Pancreas (tissue), 10 donors: ENCODE measurements at regions not wholly inside any gene's neighbourhood (a gene's known extent, or its start where the extent isn't known, plus 50 kb on each side); places are given as distances from the start of the nearest gene placed in this dataset.

ENCODE experiments used
- ATAC-seq, 4 donors: fragments of 200-7000 bp; cut with Tn5 transposase; one replicate each; pipeline versions ENCODE4 v1.8.0 to v1.9.1; 2020; ENCODE audit warnings: mild to moderate bottlenecking in 4 of 4, moderate library complexity in 4 of 4
- DNase-seq, 6 donors: peaks; one replicate each; pipeline ENCODE4 v3.0.0-alpha.2; 2020
- FAIRE-seq: peaks from 2 replicates; lab custom pipeline; 2012; peaks lifted over from hg19 to GRCh38; lab: Jason Lieb, UNC
- H3K27ac ChIP-seq, 4 donors: fragments of 200-600 bp; sonication (generic); 1 replicate in 3 of 4; 2 replicates in 1 of 4; pipeline versions ENCODE4 v1.5.0 to v1.8.0; 2020
- H3K27me3 ChIP-seq, 4 donors: fragments of 200-600 bp; one replicate each; pipeline ENCODE4 v1.8.0; 2021
- H3K36me3 ChIP-seq, 3 donors: fragments of 200-600 bp; sonication (generic) in 1 of 3; one replicate each; pipeline versions ENCODE4 v1.5.0 to v1.8.0; 2020 to 2021
- H3K4me1 ChIP-seq, 3 donors: fragments of 200-600 bp; one replicate each; pipeline ENCODE4 v1.8.0; 2021
- H3K4me3 ChIP-seq, 4 donors: fragments of 200-600 bp; sonication (generic) in 2 of 4; one replicate each; pipeline versions ENCODE4 v1.5.0 to v1.8.0; 2020 to 2021
- H3K9me3 ChIP-seq, 4 donors: fragments of 200-600 bp; one replicate each; pipeline ENCODE4 v1.8.0; 2021
- WGBS, 2 donors: extraction: QIAGEN DNeasy Blood & Tissue Kit; methylation state at CpG; one replicate each; pipeline ENCODE4 v1.1.7; 2013; 5-methylcytosine and 5-hydroxymethylcytosine counted together
- intact Hi-C, 3 donors: fragments of 100-400 bp; cut with DNase I; formaldehyde crosslinking; loops; one replicate each; pipeline versions ENCODE4 v1.11.1 to v1.14.2; 2022
- TF ChIP-seq, protein P1 (sequence below), 4 donors: fragments of 200-600 bp; sonication (generic) in 3 of 4; IDR thresholded peaks; one replicate each; pipeline versions ENCODE4 v1.5.0 to v1.8.0; 2021; ENCODE audit warnings: antibody characterized with exemption in 4 of 4
- donor health status: healthy with polysubstance abuse.
- donor health status: DM: no; HTN: no; CAD: no; lungs with moderate emphysema.
- donor health status: DM: no; HTN: no; CAD: no.
- donor health status: control.
- donor health status: control.
- donor health status: Bipolar disorder and iron deficiency.
- donor health status: DM: yes; HTN: yes; CAD: no.
- donor health status: DM: no; HTN: no; CAD: no.
- donor health status: DM: no; HTN: no; CAD: no.
- donor health status: DM: yes; HTN: yes; CAD: no.

DNA sequence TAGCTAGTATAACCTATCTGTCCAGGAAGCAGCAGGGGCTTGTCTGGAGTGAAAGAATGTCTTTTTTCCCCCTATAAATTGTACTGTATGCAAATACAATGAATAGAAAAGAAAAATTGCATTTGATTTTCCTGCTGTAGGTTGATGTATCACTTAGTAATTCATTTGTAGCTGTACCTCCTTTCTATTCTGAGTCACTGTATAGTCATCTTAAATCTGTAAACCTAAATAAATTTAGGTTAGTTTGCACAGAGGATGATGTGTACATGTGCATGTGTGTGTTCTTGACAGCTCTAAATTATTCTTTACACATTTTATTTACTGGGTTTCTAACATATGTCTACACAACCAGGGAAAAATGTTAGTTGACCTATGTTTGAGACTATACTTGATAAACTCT is 478.7 kb upstream of the CNTNAP5 start:
- Histone ChIP-seq H3K36me3 (no peaks in the 10 kb centered on the region), H3K4me1 (no peaks in the 10 kb centered on the region), H3K4me3 (no peak overlapping the region), H3K27ac (no peak overlapping the region), H3K9me3 (no peaks in the 10 kb centered on the region), H3K27me3 (no peaks in the 10 kb centered on the region)
- FAIRE-seq: no peak
- intact Hi-C loops: no loop called here
- no peak for DNase-seq
- TF ChIP-seq, protein P1, sequence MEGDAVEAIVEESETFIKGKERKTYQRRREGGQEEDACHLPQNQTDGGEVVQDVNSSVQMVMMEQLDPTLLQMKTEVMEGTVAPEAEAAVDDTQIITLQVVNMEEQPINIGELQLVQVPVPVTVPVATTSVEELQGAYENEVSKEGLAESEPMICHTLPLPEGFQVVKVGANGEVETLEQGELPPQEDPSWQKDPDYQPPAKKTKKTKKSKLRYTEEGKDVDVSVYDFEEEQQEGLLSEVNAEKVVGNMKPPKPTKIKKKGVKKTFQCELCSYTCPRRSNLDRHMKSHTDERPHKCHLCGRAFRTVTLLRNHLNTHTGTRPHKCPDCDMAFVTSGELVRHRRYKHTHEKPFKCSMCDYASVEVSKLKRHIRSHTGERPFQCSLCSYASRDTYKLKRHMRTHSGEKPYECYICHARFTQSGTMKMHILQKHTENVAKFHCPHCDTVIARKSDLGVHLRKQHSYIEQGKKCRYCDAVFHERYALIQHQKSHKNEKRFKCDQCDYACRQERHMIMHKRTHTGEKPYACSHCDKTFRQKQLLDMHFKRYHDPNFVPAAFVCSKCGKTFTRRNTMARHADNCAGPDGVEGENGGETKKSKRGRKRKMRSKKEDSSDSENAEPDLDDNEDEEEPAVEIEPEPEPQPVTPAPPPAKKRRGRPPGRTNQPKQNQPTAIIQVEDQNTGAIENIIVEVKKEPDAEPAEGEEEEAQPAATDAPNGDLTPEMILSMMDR (IDR thresholded peaks at IDR 0.05): no peak
- ATAC-seq: no peak

- TF ChIP-seq, protein P1 (IDR thresholded peaks at IDR 0.05): no peak
- intact Hi-C loops: no loop called here
Observed at GRCh38 chr2:123563515-123563914, 461.6 kb upstream of the CNTNAP5 start.

DNA sequence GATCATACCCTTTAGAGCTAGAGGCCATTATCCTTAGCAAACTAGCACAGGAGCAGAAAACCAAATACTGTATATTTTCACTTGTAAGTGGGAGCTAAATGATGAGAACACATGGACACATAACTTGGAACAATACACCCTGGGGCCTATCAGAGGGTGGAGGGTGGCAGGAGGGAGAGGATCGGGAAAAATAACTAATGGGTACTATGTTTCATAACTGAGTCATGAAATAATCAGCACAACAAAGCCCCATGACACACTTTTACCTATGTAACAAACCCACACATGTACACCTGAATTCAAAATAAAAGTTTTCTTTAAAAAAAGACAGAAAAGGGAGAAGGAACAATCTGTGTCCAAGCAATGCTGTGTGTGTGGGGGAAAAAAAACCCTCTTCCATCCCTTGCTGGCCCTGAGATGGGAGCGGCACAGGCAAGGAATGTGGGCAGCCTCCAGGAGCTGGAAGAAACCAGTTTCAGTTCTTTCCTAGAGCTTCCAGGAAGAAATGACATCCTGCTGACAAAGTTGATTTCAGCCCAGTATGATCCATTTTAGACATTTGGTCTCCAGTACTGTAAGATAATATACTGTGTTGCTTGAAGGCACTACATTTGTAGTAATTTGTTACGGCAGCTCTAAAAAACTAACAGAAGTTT is 458.7 kb upstream of the CNTNAP5 start:
- WGBS, 2 donors: 65 to 70% methylated on average over 3 of the region's 3 CpGs
- TF ChIP-seq, protein P1 (IDR thresholded peaks at IDR 0.05): no peak
- H3K27ac ChIP-seq: no peak overlapping the region
- H3K27me3 ChIP-seq: no peaks in the 10 kb centered on the region
- no peaks in the 10 kb centered on the region for H3K9me3 ChIP-seq
- intact Hi-C loops: no loop called here
- no peak overlapping the region for H3K4me3 ChIP-seq
- no peaks in the 10 kb centered on the region for H3K36me3 ChIP-seq
- H3K4me1 ChIP-seq: no peaks in the 10 kb centered on the region
- DNase-seq (no peak), FAIRE-seq (no peak), ATAC-seq (no peak)

More at GRCh38 chr2:123563515-123563914, 461.6 kb upstream of the CNTNAP5 start:
- Histone ChIP-seq H3K27me3 (no peaks in the 10 kb centered on the region), H3K36me3 (no peaks in the 10 kb centered on the region), H3K4me1 (no peaks in the 10 kb centered on the region), H3K4me3 (no peak overlapping the region), H3K27ac (no peak overlapping the region), H3K9me3 (no peaks in the 10 kb centered on the region)
- 56 to 59% methylated on average over 2 of the region's 2 CpGs for WGBS, 2 donors
- DNase-seq (no peak), FAIRE-seq (no peak), ATAC-seq (no peak)

GRCh38 chr2:123578016-123578415 is 447.1 kb upstream of the CNTNAP5 start:
- Histone ChIP-seq H3K27ac (no peak overlapping the region), H3K27me3 (no peaks in the 10 kb centered on the region), H3K4me1 (no peaks in the 10 kb centered on the region), H3K9me3 (no peaks in the 10 kb centered on the region), H3K36me3 (no peaks in the 10 kb centered on the region), H3K4me3 (no peak overlapping the region)
- WGBS, 2 donors: 13 to 17% methylated on average over 2 of the region's 2 CpGs
- ATAC-seq: no peak
- FAIRE-seq: no peak
- intact Hi-C loops: no loop called here
- TF ChIP-seq, protein P1 (IDR thresholded peaks at IDR 0.05): no peak
- DNase-seq: no peak

- no peak for FAIRE-seq
- peak in 1 of 4 donors; percentile 27 for ATAC-seq
- no peak for DNase-seq
Observed at GRCh38 chr2:123596621-123597020, 428.5 kb upstream of the CNTNAP5 start.

More at GRCh38 chr2:123596621-123597020, 428.5 kb upstream of the CNTNAP5 start:
- Histone ChIP-seq H3K9me3 (no peaks in the 10 kb centered on the region), H3K27ac (no peak overlapping the region), H3K36me3 (no peaks in the 10 kb centered on the region), H3K4me1 (no peaks in the 10 kb centered on the region), H3K27me3 (no peaks in the 10 kb centered on the region), H3K4me3 (no peak overlapping the region)
- WGBS, 2 donors: 17 to 19% methylated on average over 1 of the region's 1 CpG
- TF ChIP-seq, protein P1 (IDR thresholded peaks at IDR 0.05): no peak
- intact Hi-C loops: no loop called here
